ENCODE measurements at regions not wholly inside any gene's neighbourhood (a gene's known extent, or its start where the extent isn't known, plus 50 kb on each side); places are given as distances from the start of the nearest gene placed in this dataset.

GRCh38 chr5:53200306-53200705 is 90.7 kb upstream of the MOCS2 start:
- TF ChIP-seq, protein P1, sequence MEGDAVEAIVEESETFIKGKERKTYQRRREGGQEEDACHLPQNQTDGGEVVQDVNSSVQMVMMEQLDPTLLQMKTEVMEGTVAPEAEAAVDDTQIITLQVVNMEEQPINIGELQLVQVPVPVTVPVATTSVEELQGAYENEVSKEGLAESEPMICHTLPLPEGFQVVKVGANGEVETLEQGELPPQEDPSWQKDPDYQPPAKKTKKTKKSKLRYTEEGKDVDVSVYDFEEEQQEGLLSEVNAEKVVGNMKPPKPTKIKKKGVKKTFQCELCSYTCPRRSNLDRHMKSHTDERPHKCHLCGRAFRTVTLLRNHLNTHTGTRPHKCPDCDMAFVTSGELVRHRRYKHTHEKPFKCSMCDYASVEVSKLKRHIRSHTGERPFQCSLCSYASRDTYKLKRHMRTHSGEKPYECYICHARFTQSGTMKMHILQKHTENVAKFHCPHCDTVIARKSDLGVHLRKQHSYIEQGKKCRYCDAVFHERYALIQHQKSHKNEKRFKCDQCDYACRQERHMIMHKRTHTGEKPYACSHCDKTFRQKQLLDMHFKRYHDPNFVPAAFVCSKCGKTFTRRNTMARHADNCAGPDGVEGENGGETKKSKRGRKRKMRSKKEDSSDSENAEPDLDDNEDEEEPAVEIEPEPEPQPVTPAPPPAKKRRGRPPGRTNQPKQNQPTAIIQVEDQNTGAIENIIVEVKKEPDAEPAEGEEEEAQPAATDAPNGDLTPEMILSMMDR (IDR thresholded peaks at IDR 0.05), result no peak
- Histone ChIP-seq H3K27me3 (no peaks in the 10 kb centered on the region), H3K27ac (no peak overlapping the region), H3K4me1 (ENCODE audit: insufficient read depth) (no peaks in the 10 kb centered on the region), H3K9me3 (no peaks in the 10 kb centered on the region), H3K36me3 (no peaks in the 10 kb centered on the region), H3K4me3 (no peak overlapping the region)
- 73 to 81% (median 81%) methylated on average over 8 of the region's 8 CpGs for WGBS, 3 donors
- intact Hi-C loops (cut with DNase I), result no loop called here
- DNase-seq, result no peak

DNA sequence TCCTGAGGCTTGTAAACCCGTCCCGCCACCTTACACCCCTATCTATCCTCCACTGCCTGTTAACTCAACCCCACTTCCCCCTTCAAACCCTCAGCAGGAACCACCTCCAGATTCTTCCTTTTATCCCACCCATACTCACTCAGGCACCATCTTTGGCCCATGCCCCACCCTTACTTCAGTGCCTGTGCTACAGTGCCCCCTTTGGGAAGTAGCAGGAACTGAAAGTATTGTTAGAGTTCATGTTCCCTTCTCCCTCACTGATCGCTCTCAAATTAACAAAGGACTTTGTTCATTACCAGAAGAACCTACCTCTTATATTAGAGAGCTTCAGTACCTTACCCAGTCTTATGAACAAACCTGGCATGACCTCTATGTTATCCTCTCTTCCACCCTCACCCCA is 92.2 kb upstream of the MOCS2 start:
- 93 to 98% (median 95%) methylated on average over 3 of the region's 3 CpGs for WGBS, 3 donors
- DNase-seq, result no peak
- Histone ChIP-seq H3K27me3 (no peaks in the 10 kb centered on the region), H3K36me3 (no peaks in the 10 kb centered on the region), H3K4me3 (no peak overlapping the region), H3K4me1 (ENCODE audit: insufficient read depth) (no peaks in the 10 kb centered on the region), H3K27ac (no peak overlapping the region), H3K9me3 (no peaks in the 10 kb centered on the region)
- no peak for TF ChIP-seq EP300 (IDR thresholded peaks at IDR 0.05)
- TF ChIP-seq POLR2A (IDR thresholded peaks at IDR 0.05), result no peak
- TF ChIP-seq, protein P1 (IDR thresholded peaks at IDR 0.05), result no peak
- intact Hi-C loops (cut with DNase I), result no loop called here

DNA sequence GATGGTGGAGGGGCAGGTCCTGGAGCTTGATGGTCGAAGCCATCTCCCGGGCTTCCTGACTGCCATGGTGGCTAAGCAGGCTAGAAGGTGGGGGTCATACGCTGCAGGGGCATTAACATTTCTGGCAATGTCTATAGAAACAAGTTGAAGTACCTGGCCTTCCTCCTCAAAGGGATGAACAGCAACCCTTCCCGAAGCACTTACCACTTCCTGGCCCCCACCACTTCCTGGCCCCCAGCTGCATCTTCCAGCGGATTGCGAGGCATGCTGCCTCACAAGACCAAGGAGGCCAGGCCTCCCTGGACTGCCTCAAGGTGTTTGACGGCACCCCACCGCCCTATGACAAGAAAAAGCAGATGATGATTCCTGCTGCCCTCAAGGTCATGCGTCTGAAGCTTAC is 97.0 kb upstream of the MOCS2 start:
- Histone ChIP-seq H3K4me3 (no peak overlapping the region), H3K27ac (no peak overlapping the region), H3K4me1 (ENCODE audit: insufficient read depth) (no peaks in the 10 kb centered on the region), H3K9me3 (no peaks in the 10 kb centered on the region), H3K27me3 (no peaks in the 10 kb centered on the region), H3K36me3 (no peaks in the 10 kb centered on the region)
- DNase-seq, result no peak
- WGBS, 3 donors, result 89 to 92% (median 91%) methylated on average over 9 of the region's 9 CpGs
- intact Hi-C loops (cut with DNase I), result no loop called here
- TF ChIP-seq POLR2A (IDR thresholded peaks at IDR 0.05) (no peak), EP300 (IDR thresholded peaks at IDR 0.05) (no peak)
- TF ChIP-seq, protein P1 (IDR thresholded peaks at IDR 0.05), result no peak

GRCh38 chr5:53211799-53212198 is 102.2 kb upstream of the MOCS2 start:
- no peaks in the 10 kb centered on the region for H3K9me3 ChIP-seq
- H3K4me3 ChIP-seq, result no peak overlapping the region
- H3K27ac ChIP-seq, result no peak overlapping the region
- H3K36me3 ChIP-seq, result no peaks in the 10 kb centered on the region
- H3K4me1 ChIP-seq (ENCODE audit: insufficient read depth), result no peaks in the 10 kb centered on the region
- H3K27me3 ChIP-seq, result no peaks in the 10 kb centered on the region
- 90 to 91% (median 90%) methylated on average over 3 of the region's 3 CpGs for WGBS, 3 donors
- TF ChIP-seq, protein P1 (IDR thresholded peaks at IDR 0.05), result no peak
- TF ChIP-seq EP300 (IDR thresholded peaks at IDR 0.05) (no peak), POLR2A (IDR thresholded peaks at IDR 0.05) (no peak)
- no peak for DNase-seq
- intact Hi-C loops (cut with DNase I), result no loop called here

- DNase-seq, result no peak
- Histone ChIP-seq H3K4me1 (ENCODE audit: insufficient read depth) (no peaks in the 10 kb centered on the region), H3K27me3 (no peaks in the 10 kb centered on the region), H3K36me3 (no peaks in the 10 kb centered on the region), H3K4me3 (no peak overlapping the region), H3K9me3 (no peaks in the 10 kb centered on the region), H3K27ac (no peak overlapping the region)
- no peak for TF ChIP-seq EP300 (IDR thresholded peaks at IDR 0.05)
- TF ChIP-seq, protein P1 (IDR thresholded peaks at IDR 0.05), result no peak
- no peak for TF ChIP-seq POLR2A (IDR thresholded peaks at IDR 0.05)
- intact Hi-C loops (cut with DNase I), result no loop called here
- 82 to 85% (median 84%) methylated on average over 6 of the region's 6 CpGs for WGBS, 3 donors
These were observed 109.6 kb upstream of the MOCS2 start for GRCh38 chr5:53219174-53219573.
